GM19025 (cell line): ENCODE measurements at regions not wholly inside any gene's neighbourhood (a gene's known extent, or its start where the extent isn't known, plus 50 kb on each side); places are given as distances from the start of the nearest gene placed in this dataset.

Experiments
- ATAC-seq: cut with Tn5 transposase; IDR thresholded peaks from one replicate; pipeline ENCODE4 v1.9.1; 2021; ENCODE audit warnings: mild to moderate bottlenecking, low read depth, moderate library complexity; ENCODE audit not compliant: unreplicated experiment

GRCh38 chr10:3836222-3836820 lies 51.3 kb upstream of the KLF6 start:
- ATAC-seq: peak; percentile 45

DNA sequence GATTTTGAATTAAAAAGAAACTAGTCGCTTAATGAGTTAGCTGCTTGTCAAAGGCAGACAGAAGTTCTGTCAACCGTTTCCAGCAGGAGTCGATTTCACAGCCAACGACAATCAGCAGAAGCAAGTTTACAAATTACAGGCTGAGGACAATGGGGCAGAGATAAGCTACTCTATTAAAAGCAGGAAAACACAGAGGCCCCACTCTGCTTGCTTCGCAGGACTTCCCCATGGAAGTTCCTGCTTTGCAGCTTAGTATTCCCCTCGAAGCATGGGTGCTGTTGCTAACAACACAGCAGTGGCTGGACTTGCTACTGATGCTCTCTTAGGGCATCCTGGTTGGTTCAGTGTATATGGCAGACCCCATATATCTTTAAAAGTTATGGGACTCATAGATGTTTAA lies 50.8 kb upstream of the KLF6 start:
- ATAC-seq: peak; percentile 38

DNA sequence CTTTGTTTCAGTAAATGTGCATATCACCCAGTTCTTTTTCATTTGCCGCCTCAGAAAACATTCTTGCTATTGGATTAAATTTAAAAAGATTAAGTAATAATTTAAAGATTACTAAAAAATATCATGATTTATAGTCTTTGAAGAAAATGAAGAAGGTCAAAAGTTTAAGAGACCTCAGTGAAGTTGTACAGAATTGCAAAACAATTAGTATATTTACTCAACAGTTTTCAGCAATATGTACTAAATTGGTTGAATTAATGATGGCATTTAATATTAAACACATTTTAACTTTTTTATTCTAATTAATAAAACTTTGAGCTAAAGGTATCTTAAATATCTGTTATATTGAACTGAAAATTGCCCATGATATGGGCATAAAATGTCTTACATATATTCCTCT lies 49.9 kb upstream of the KLF6 start:
- ATAC-seq: no peak
